Stomach (tissue), 8 donors: ENCODE measurements at regions not wholly inside any gene's neighbourhood (a gene's known extent, or its start where the extent isn't known, plus 50 kb on each side); places are given as distances from the start of the nearest gene placed in this dataset.
A peak's percentile ranks its signal among the peaks of the same experiment; 100 is the strongest.
"Not testable (repeated sequence)": the region's sequence is repeated elsewhere in the genome, so short reads cannot be mapped to it uniquely, and the experiment has no call there.

Experiments used
- DNase-seq, 2 donors: peaks; one replicate each; pipeline versions ENCODE4 v3.0.0 to v3.0.0-alpha.2; 2013 to 2019
- H3K27ac ChIP-seq, 5 donors: fragments of 200-600 bp in 4 of 5; sonication (generic) in 4 of 5; one replicate each; pipeline ENCODE4 v1.5.1; 2013 to 2019; ENCODE audit warnings: mild to moderate bottlenecking in 1 of 5, moderate library complexity in 1 of 5
- H3K27me3 ChIP-seq, 3 donors: fragments of 200-600 bp; sonication (generic); one replicate each; pipeline ENCODE4 v1.5.1; 2017 to 2019; ENCODE audit warnings: mixed run types in 1 of 3
- H3K36me3 ChIP-seq, 4 donors: fragments of 200-600 bp; sonication (generic); 1 replicate in 3 of 4; 2 replicates in 1 of 4; pipeline ENCODE4 v1.5.1; 2016 to 2019
- H3K4me1 ChIP-seq, 4 donors: fragments of 200-600 bp; sonication (generic); one replicate each; pipeline ENCODE4 v1.5.1; 2016 to 2019
- H3K4me3 ChIP-seq, 4 donors: fragments of 200-600 bp; sonication (generic) in 3 of 4; one replicate each; pipeline ENCODE4 v1.5.1; 2016 to 2019; ENCODE audit warnings: mild to moderate bottlenecking in 1 of 4
- H3K9me3 ChIP-seq, 4 donors: fragments of 200-600 bp; sonication (generic); one replicate each; pipeline ENCODE4 v1.5.1; 2016 to 2019
- EP300 ChIP-seq: sonication (generic); formaldehyde crosslinking; IDR thresholded peaks from one replicate; pipeline ENCODE4 v1.6.1; 2017; ENCODE audit warnings: antibody characterized with exemption
- POLR2A ChIP-seq, 4 donors: fragments of 450-650 bp; IDR thresholded peaks; one replicate each; pipeline ENCODE4 v1.6.1; 2016; ENCODE audit warnings: antibody characterized with exemption in 4 of 4, control low read depth in 2 of 4, mild to moderate bottlenecking in 1 of 4, moderate library complexity in 1 of 4
- POLR2AphosphoS5 ChIP-seq, 3 donors: sonication (generic); formaldehyde crosslinking; IDR thresholded peaks; one replicate each; pipeline ENCODE4 v1.6.1; 2016; ENCODE audit warnings: antibody characterized with exemption in 3 of 3
- WGBS, 5 donors: extraction: QIAGEN DNeasy Blood & Tissue Kit in 3 of 5; methylation state at CpG; one replicate each; pipeline versions ENCODE4 v1.1.5 to v1.1.7; 2013 to 2018; 5-methylcytosine and 5-hydroxymethylcytosine counted together
- intact Hi-C: fragments of 100-400 bp; cut with DNase I; formaldehyde crosslinking; loops from one replicate; pipeline ENCODE4 v1.15.1; 2023; ENCODE audit warnings: low total_unique reads
- TF ChIP-seq, protein P1 (sequence below), 7 experiments: fragments of 450-650 bp in 4 of 7; fragments of 200-600 bp in 3 of 7; sonication (generic) in 3 of 7; IDR thresholded peaks; one replicate each; pipeline ENCODE4 v1.5.1; 2016 to 2019; ENCODE audit warnings: antibody characterized with exemption in 7 of 7, control low read depth in 2 of 7, mild to moderate bottlenecking in 1 of 7
- donor health status: healthy with polysubstance abuse.
- donor health status: Bipolar disorder and iron deficiency.
- donor health status: healthy.

DNA sequence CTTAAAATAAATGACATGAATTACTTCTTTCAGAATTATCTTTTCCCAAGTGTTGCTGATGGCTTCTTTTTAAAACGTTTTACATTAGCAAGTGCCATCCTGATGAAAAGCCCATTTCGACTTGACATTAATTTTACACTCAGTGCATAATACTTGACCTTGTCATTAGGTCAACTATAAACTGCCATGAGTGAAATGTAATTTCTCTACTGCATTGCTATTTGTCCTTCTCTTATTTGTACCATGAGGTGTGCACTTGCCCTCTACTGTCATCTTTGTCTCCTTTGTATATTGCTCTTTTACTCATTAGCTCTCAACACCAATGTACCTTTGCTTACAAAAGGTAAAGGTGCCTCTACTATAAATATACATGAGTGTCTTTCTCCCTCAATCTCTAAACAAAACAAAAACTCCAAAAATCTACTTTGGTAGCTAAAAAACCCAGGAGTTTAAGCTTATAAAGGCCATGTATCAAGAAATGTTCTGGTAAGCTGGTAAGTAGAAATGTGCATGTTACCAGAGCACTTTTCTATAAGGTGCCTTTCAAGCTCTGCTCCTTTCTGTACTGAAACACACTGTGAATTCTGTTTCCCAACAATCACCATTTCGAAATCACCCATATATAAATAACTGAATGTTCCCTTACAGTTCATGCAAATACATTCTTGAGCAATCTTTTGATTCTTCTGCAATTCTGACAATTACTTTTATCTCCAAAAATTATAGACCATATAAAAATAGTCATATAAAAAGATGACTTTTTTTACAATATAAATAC, 351.4 kb downstream of the SLITRK5 start:
- 53 to 75% (median 71%) methylated on average over 3 of the region's 3 CpGs for WGBS, 5 donors
- TF ChIP-seq POLR2A (IDR thresholded peaks at IDR 0.05) (no peak), POLR2AphosphoS5 (IDR thresholded peaks at IDR 0.05) (no peak), EP300 (no peak)
- TF ChIP-seq, protein P1, sequence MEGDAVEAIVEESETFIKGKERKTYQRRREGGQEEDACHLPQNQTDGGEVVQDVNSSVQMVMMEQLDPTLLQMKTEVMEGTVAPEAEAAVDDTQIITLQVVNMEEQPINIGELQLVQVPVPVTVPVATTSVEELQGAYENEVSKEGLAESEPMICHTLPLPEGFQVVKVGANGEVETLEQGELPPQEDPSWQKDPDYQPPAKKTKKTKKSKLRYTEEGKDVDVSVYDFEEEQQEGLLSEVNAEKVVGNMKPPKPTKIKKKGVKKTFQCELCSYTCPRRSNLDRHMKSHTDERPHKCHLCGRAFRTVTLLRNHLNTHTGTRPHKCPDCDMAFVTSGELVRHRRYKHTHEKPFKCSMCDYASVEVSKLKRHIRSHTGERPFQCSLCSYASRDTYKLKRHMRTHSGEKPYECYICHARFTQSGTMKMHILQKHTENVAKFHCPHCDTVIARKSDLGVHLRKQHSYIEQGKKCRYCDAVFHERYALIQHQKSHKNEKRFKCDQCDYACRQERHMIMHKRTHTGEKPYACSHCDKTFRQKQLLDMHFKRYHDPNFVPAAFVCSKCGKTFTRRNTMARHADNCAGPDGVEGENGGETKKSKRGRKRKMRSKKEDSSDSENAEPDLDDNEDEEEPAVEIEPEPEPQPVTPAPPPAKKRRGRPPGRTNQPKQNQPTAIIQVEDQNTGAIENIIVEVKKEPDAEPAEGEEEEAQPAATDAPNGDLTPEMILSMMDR (IDR thresholded peaks at IDR 0.05) = no peak
- peaks cover 0 to 9% (median 0%) of the 10 kb centered on the region in 4 donors for H3K9me3 ChIP-seq
- no peak overlapping the region for H3K27ac ChIP-seq
- intact Hi-C loops = no loop called here
- H3K4me3 ChIP-seq = no peak overlapping the region
- DNase-seq = no peak
- no peaks in the 10 kb centered on the region for H3K27me3 ChIP-seq
- H3K36me3 ChIP-seq = no peaks in the 10 kb centered on the region
- H3K4me1 ChIP-seq = no peaks in the 10 kb centered on the region

DNA sequence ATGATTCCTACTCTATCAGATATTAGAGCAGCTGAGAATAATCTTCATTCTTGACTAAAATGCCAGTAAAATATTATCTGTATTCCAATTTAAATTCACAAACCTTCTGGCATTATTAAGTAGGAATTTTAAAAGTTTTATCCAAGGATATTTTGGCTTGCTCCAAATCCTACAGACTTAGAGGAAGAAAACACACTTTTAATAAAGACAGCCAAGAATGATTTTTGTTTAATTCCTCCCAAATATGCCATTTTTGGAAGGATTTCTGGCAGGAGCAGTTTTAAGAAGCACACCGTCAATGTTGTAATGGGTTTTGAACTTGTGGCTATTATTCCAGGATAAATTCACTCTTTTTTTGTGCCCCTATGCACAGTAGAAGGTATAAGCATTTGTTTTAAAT, 355.1 kb downstream of the SLITRK5 start:
- Histone ChIP-seq H3K27me3 (no peaks in the 10 kb centered on the region), H3K9me3 (no peaks in the 10 kb centered on the region), H3K27ac (no peak overlapping the region), H3K4me3 (no peak overlapping the region), H3K4me1 (no peaks in the 10 kb centered on the region), H3K36me3 (no peaks in the 10 kb centered on the region)
- peak in 1 of 2 donors; percentile 2 for DNase-seq
- TF ChIP-seq POLR2A (IDR thresholded peaks at IDR 0.05) (no peak), EP300 (no peak), POLR2AphosphoS5 (IDR thresholded peaks at IDR 0.05) (no peak)
- TF ChIP-seq, protein P1 (IDR thresholded peaks at IDR 0.05) = no peak
- 0 to 53% (median 26%) methylated on average over 1 of the region's 1 CpG for WGBS, 5 donors
- intact Hi-C loops = no loop called here

GRCh38 chr13:88031980-88032559, 360.9 kb downstream of the SLITRK5 start:
- intact Hi-C loops = no loop called here
- TF ChIP-seq, protein P1 (IDR thresholded peaks at IDR 0.05) = no peak
- no peak for DNase-seq

DNA sequence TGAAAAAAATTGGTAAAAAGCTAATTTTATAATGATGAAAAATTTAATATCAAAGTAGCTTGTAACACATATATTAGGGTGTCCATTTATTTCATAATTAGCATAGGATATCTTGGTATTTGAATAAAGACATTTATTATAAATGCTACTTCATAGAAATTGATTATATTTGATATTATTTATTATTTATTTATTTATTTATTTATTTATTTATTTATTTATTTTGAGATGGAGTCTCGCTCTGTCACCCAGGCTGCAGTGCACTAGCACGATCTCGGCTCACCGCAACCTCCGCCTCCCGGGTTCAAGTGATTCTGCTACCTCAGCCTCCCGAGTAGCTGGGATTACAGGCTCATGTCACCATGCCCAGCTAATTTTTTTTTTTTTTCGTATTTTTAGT, 365.0 kb downstream of the SLITRK5 start:
- intact Hi-C loops, H3K9me3 ChIP-seq, DNase-seq, H3K4me1 ChIP-seq, H3K27ac ChIP-seq, H3K36me3 ChIP-seq, H3K27me3 ChIP-seq, H3K4me3 ChIP-seq: not testable (repeated sequence)
- WGBS, 5 donors = 88 to 93% (median 92%) methylated on average over 8 of the region's 8 CpGs

More at GRCh38 chr13:88031980-88032559, 360.9 kb downstream of the SLITRK5 start:
- no peaks in the 10 kb centered on the region for H3K27me3 ChIP-seq
- H3K27ac ChIP-seq = no peak overlapping the region
- H3K36me3 ChIP-seq = no peaks in the 10 kb centered on the region
- no peaks in the 10 kb centered on the region for H3K9me3 ChIP-seq
- no peaks in the 10 kb centered on the region for H3K4me1 ChIP-seq
- no peak overlapping the region for H3K4me3 ChIP-seq

DNA sequence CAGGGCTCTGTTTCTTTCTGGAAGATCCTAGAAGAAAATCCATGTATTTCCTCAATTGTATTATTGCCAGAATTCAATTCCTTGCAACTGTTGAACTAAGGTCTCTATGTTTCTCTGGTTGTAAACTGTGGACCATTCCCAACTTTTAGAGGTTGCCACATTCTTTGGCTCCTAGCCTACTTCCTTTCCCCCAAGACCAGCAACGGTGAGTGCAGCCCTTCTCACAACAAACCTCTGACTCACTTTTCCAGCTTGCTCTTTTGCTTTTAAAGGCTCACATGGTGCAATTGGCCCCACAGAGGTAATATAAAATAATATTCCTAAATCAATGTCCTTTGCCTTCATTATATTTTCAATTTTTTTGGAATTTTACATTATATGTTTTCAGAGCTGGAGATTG, 371.3 kb downstream of the SLITRK5 start:
- no peak for DNase-seq
- WGBS, 5 donors = 24 to 63% (median 48%) methylated on average over 1 of the region's 1 CpG
- Histone ChIP-seq H3K36me3 (no peaks in the 10 kb centered on the region), H3K27ac (no peak overlapping the region), H3K4me1 (no peaks in the 10 kb centered on the region), H3K4me3 (no peak overlapping the region), H3K9me3 (no peaks in the 10 kb centered on the region), H3K27me3 (no peaks in the 10 kb centered on the region)
- intact Hi-C loops = no loop called here
- TF ChIP-seq POLR2AphosphoS5 (IDR thresholded peaks at IDR 0.05) (no peak), POLR2A (IDR thresholded peaks at IDR 0.05) (no peak), EP300 (no peak)
- TF ChIP-seq, protein P1 (IDR thresholded peaks at IDR 0.05) = no peak
